H1 (cell line): ENCODE measurements at regions not wholly inside any gene's neighbourhood (a gene's known extent, or its start where the extent isn't known, plus 50 kb on each side); places are given as distances from the start of the nearest gene placed in this dataset.

Experiments
- BRCA1 ChIP-seq: IDR thresholded peaks from 2 replicates; pipeline ENCODE4 v1.6.1; 2012; ENCODE audit warnings: low read depth, low read length, improper control_type of control experiment
- SRF ChIP-seq: IDR thresholded peaks from 2 replicates; pipeline ENCODE4 v1.6.1; 2011; ENCODE audit warnings: mild to moderate bottlenecking, low read depth, low read length, moderate library complexity
- TAF1 ChIP-seq: IDR thresholded peaks from 2 replicates; pipeline ENCODE4 v1.6.1; 2011; ENCODE audit warnings: mild to moderate bottlenecking, low read depth, low read length
- TF ChIP-seq, protein P1 (sequence below): IDR thresholded peaks from 2 replicates; pipeline ENCODE4 v1.6.1; 2012; ENCODE audit warnings: inconsistent platforms
- TF ChIP-seq, protein P2 (sequence below), 3 experiments: IDR thresholded peaks; 1 replicate in 2 of 3; 2 replicates in 1 of 3; pipeline versions ENCODE4 v1.5.1 to v1.6.1; 2011; ENCODE audit warnings: low read length in 3 of 3, mild to moderate bottlenecking in 3 of 3, inconsistent platforms in 2 of 3, low read depth in 1 of 3, moderate library complexity in 1 of 3; ENCODE audit not compliant: insufficient read depth in 1 of 3; ENCODE audit errors: control extremely low read depth in 1 of 3

- TF ChIP-seq, protein P1, sequence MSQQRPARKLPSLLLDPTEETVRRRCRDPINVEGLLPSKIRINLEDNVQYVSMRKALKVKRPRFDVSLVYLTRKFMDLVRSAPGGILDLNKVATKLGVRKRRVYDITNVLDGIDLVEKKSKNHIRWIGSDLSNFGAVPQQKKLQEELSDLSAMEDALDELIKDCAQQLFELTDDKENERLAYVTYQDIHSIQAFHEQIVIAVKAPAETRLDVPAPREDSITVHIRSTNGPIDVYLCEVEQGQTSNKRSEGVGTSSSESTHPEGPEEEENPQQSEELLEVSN: peak; percentile 55; the same call in 1 of the 2 replicates
- TF ChIP-seq TAF1: no peak
- TF ChIP-seq, protein P2, sequence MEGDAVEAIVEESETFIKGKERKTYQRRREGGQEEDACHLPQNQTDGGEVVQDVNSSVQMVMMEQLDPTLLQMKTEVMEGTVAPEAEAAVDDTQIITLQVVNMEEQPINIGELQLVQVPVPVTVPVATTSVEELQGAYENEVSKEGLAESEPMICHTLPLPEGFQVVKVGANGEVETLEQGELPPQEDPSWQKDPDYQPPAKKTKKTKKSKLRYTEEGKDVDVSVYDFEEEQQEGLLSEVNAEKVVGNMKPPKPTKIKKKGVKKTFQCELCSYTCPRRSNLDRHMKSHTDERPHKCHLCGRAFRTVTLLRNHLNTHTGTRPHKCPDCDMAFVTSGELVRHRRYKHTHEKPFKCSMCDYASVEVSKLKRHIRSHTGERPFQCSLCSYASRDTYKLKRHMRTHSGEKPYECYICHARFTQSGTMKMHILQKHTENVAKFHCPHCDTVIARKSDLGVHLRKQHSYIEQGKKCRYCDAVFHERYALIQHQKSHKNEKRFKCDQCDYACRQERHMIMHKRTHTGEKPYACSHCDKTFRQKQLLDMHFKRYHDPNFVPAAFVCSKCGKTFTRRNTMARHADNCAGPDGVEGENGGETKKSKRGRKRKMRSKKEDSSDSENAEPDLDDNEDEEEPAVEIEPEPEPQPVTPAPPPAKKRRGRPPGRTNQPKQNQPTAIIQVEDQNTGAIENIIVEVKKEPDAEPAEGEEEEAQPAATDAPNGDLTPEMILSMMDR (IDR thresholded peaks at IDR 0.05; ENCODE audit: control extremely low read depth in 1 of 3, insufficient read depth in 1 of 3, low read depth in 1 of 3, low read length in 3 of 3): no peak
- no peak for TF ChIP-seq SRF
- TF ChIP-seq BRCA1: no peak
These were observed 143.3 kb upstream of the GMNC start for GRCh38 chr3:191005790-191006189.
